ENCODE measurements at regions not wholly inside any gene's neighbourhood (a gene's known extent, or its start where the extent isn't known, plus 50 kb on each side); places are given as distances from the start of the nearest gene placed in this dataset.

DNA sequence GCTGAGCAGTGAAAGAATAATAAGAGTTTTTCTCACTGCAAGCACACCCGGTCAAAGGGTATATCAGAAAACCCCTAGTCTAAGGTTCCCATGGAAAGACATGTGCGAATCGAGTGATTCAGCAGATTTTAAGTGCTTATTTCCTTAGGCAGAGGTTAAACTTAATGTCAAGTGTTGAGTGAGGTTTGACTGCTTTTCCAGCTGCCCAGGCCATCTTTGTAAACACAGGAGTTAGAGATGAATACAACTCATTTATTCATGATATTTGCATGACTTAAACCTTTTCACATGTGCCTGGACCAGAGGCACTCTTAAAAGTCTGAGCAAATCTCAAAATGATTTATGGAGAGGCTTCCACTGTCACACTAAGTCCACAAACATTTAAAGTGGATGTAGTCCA is 137.8 kb upstream of the RGMB start:
- WGBS, 2 donors = 37 to 44% methylated on average over 3 of the region's 3 CpGs
- no peak for DNase-seq

DNA sequence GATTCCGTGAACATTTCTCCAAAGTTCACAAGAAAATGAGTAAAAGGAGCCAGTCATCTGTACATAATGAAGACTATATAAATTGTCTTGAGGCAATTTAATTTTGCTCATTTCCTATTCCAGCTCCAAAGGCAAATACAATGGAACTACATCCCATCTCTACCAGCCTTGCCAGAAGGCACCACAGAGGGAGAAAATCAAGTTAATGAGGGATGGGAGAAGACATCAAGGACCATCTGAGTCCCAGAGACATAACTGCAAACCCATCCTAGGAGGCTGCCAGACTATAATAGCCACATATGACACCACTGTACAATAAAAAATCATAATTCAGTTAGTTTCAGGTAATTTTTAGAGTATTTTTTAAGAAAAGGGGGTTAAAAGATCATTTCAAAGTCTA is 136.3 kb upstream of the RGMB start:
- H3K4me1 ChIP-seq = no peaks in the 10 kb centered on the region
- 93 to 96% methylated on average over 1 of the region's 1 CpG for WGBS, 2 donors

More for the DNA sequence above, 137.8 kb upstream of the RGMB start:
- no peaks in the 10 kb centered on the region for H3K9me3 ChIP-seq
- H3K4me3 ChIP-seq (replicated peaks in 1 of 3) = no peak overlapping the region
- no peaks in the 10 kb centered on the region for H3K27me3 ChIP-seq
- H3K36me3 ChIP-seq = no peaks in the 10 kb centered on the region
- TF ChIP-seq POLR2A (IDR thresholded peaks at IDR 0.05) = no peak
- TF ChIP-seq, protein P1, sequence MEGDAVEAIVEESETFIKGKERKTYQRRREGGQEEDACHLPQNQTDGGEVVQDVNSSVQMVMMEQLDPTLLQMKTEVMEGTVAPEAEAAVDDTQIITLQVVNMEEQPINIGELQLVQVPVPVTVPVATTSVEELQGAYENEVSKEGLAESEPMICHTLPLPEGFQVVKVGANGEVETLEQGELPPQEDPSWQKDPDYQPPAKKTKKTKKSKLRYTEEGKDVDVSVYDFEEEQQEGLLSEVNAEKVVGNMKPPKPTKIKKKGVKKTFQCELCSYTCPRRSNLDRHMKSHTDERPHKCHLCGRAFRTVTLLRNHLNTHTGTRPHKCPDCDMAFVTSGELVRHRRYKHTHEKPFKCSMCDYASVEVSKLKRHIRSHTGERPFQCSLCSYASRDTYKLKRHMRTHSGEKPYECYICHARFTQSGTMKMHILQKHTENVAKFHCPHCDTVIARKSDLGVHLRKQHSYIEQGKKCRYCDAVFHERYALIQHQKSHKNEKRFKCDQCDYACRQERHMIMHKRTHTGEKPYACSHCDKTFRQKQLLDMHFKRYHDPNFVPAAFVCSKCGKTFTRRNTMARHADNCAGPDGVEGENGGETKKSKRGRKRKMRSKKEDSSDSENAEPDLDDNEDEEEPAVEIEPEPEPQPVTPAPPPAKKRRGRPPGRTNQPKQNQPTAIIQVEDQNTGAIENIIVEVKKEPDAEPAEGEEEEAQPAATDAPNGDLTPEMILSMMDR (IDR thresholded peaks at IDR 0.05) = no peak
- intact Hi-C loops (cut with DNase I) = no loop called here
- no peak overlapping the region for H3K27ac ChIP-seq
- H3K4me1 ChIP-seq = no peaks in the 10 kb centered on the region

DNA sequence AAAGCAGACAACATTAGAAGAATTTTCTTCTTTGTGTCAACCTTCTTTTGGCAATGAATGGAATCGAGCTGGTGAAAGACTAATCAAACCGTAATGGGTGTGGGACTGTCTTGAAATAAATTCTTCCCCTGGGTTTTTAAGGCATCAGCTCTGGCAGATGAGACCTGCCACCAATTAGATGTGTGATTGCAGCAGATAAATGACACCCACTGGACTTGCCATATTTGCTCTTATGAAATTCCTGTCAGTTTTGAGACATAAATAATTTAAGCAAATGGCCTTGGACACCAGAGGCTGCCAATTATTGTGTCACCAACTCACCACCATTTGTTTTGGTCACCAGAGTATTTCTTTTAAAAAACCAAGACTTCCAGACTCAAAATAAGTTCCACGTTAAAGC is 135.9 kb upstream of the RGMB start:
- no peaks in the 10 kb centered on the region for H3K9me3 ChIP-seq
- H3K27ac ChIP-seq = no peak overlapping the region
- intact Hi-C loops (cut with DNase I) = no loop called here
- H3K4me3 ChIP-seq (replicated peaks in 1 of 3) = no peak overlapping the region
- H3K27me3 ChIP-seq = no peaks in the 10 kb centered on the region
- WGBS, 2 donors = 65 to 80% methylated on average over 3 of the region's 3 CpGs
- DNase-seq = no peak
- H3K36me3 ChIP-seq = no peaks in the 10 kb centered on the region
- TF ChIP-seq, protein P1 (IDR thresholded peaks at IDR 0.05) = no peak
- TF ChIP-seq POLR2A (IDR thresholded peaks at IDR 0.05) = no peak
- no peaks in the 10 kb centered on the region for H3K4me1 ChIP-seq

More for the DNA sequence above, 136.3 kb upstream of the RGMB start:
- H3K27me3 ChIP-seq = no peaks in the 10 kb centered on the region
- intact Hi-C loops (cut with DNase I) = no loop called here
- no peaks in the 10 kb centered on the region for H3K9me3 ChIP-seq
- no peak overlapping the region for H3K27ac ChIP-seq
- DNase-seq = no peak
- no peaks in the 10 kb centered on the region for H3K36me3 ChIP-seq
- TF ChIP-seq POLR2A (IDR thresholded peaks at IDR 0.05) = no peak
- TF ChIP-seq, protein P1 (IDR thresholded peaks at IDR 0.05) = no peak
- H3K4me3 ChIP-seq (replicated peaks in 1 of 3) = no peak overlapping the region

DNA sequence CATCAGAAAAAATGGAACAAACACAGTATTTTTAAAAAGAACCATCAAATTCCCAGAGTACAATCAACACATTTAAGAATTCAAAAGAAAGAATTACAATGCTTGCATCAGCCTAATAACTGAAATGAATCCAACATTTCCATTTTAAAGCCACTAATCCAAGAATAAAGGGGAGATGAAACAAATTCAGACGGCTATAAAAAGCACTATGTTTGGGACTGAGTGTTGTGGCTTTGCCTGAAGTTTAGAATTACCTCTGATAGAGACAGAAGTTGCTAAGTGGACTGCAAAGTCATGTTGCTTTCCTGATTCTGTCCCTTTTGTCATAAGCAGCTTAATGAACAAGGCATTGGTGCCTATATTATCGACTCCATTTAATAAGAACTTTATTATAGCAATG is 135.4 kb upstream of the RGMB start:
- 66 to 69% methylated on average over 2 of the region's 2 CpGs for WGBS, 2 donors
- intact Hi-C loops (cut with DNase I) = no loop called here
- H3K4me3 ChIP-seq (replicated peaks in 1 of 3) = no peak overlapping the region
- H3K36me3 ChIP-seq = no peaks in the 10 kb centered on the region
- no peaks in the 10 kb centered on the region for H3K27me3 ChIP-seq
- H3K9me3 ChIP-seq = no peaks in the 10 kb centered on the region
- no peak overlapping the region for H3K27ac ChIP-seq
- TF ChIP-seq, protein P1 (IDR thresholded peaks at IDR 0.05) = no peak
- TF ChIP-seq POLR2A (IDR thresholded peaks at IDR 0.05) = no peak
- DNase-seq = no peak
- H3K4me1 ChIP-seq = no peaks in the 10 kb centered on the region

DNA sequence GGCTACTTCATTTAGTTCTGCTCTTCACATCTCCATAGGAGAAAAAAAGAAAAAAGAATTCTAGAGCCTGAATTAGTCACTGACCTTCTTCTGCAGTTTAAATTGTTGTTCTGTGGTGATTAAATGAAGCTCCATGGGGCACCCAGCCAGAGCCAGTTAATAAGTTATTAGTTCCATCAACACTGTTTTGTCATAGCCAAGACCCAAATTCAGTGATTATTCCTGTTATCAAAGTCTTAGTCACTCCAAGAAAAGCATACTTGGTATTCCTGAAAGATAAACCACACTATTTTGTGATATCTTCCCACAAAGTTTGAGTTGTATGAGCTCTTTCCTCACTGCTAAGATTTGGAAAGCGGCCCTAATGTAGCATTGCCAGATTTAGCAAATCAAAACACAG is 134.8 kb upstream of the RGMB start:
- 73% methylated on average over 1 of the region's 1 CpG for WGBS, 2 donors
- Histone ChIP-seq H3K36me3 (no peaks in the 10 kb centered on the region), H3K4me3 (replicated peaks in 1 of 3) (no peak overlapping the region), H3K27ac (no peak overlapping the region), H3K27me3 (no peaks in the 10 kb centered on the region), H3K4me1 (no peaks in the 10 kb centered on the region), H3K9me3 (no peaks in the 10 kb centered on the region)
- no peak for TF ChIP-seq POLR2A (IDR thresholded peaks at IDR 0.05)
- TF ChIP-seq, protein P1 (IDR thresholded peaks at IDR 0.05) = no peak
- DNase-seq = no peak
- intact Hi-C loops (cut with DNase I) = no loop called here
